Vagina (tissue), 2 donors: ENCODE measurements at regions not wholly inside any gene's neighbourhood (a gene's known extent, or its start where the extent isn't known, plus 50 kb on each side); places are given as distances from the start of the nearest gene placed in this dataset.

Experiments
- POLR2A ChIP-seq, 2 donors: fragments of 450-650 bp; IDR thresholded peaks; one replicate each; pipeline ENCODE4 v1.6.1; 2017; ENCODE audit warnings: antibody characterized with exemption in 2 of 2, mild to moderate bottlenecking in 2 of 2, moderate library complexity in 2 of 2
- TF ChIP-seq, protein P1 (sequence below), 3 experiments: fragments of 450-650 bp in 2 of 3; fragments of 200-600 bp in 1 of 3; sonication (generic) in 1 of 3; IDR thresholded peaks; one replicate each; pipeline ENCODE4 v1.5.1; 2017 to 2019; ENCODE audit warnings: antibody characterized with exemption in 3 of 3, mild to moderate bottlenecking in 2 of 3, moderate library complexity in 2 of 3

DNA sequence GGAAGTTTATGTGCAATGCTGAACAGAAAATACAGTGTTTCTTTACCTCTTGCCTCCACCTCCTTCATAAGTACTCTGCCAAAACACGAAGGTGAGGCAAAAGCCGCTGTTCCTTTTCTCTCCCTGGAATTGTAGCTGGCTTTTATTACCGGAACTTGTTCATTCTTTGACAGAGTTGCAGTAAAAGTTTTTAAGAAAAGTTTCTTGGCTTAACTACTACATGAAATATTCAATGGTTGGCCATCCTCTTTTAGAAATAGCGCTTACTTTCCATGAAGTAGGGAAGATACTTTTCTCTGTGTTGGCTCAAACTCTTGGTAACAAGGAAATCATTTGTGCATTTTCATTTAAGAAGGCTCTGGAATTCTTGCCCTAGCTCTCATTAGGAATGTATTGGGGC lies 950.7 kb upstream of the FANCL start:
- TF ChIP-seq, protein P1, sequence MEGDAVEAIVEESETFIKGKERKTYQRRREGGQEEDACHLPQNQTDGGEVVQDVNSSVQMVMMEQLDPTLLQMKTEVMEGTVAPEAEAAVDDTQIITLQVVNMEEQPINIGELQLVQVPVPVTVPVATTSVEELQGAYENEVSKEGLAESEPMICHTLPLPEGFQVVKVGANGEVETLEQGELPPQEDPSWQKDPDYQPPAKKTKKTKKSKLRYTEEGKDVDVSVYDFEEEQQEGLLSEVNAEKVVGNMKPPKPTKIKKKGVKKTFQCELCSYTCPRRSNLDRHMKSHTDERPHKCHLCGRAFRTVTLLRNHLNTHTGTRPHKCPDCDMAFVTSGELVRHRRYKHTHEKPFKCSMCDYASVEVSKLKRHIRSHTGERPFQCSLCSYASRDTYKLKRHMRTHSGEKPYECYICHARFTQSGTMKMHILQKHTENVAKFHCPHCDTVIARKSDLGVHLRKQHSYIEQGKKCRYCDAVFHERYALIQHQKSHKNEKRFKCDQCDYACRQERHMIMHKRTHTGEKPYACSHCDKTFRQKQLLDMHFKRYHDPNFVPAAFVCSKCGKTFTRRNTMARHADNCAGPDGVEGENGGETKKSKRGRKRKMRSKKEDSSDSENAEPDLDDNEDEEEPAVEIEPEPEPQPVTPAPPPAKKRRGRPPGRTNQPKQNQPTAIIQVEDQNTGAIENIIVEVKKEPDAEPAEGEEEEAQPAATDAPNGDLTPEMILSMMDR (IDR thresholded peaks at IDR 0.05), result no peak
- no peak for TF ChIP-seq POLR2A (IDR thresholded peaks at IDR 0.05)
